Prostate gland (tissue), 2 donors: ENCODE measurements at regions not wholly inside any gene's neighbourhood (a gene's known extent, or its start where the extent isn't known, plus 50 kb on each side); places are given as distances from the start of the nearest gene placed in this dataset.

Source experiments
- CTCF ChIP-seq, 4 experiments: fragments of 200-600 bp in 2 of 4; fragments of 450-650 bp in 2 of 4; sonication (generic) in 2 of 4; IDR thresholded peaks; 1 replicate in 3 of 4; 2 replicates in 1 of 4; pipeline ENCODE4 v1.5.1; 2016 to 2019; ENCODE audit warnings: antibody characterized with exemption in 4 of 4, mild to moderate bottlenecking in 2 of 4, moderate library complexity in 2 of 4
- POLR2AphosphoS5 ChIP-seq: sonication (generic); formaldehyde crosslinking; IDR thresholded peaks from one replicate; pipeline ENCODE4 v1.6.1; 2017; ENCODE audit warnings: antibody characterized with exemption

- TF ChIP-seq CTCF (IDR thresholded peaks at IDR 0.05) (no peak), POLR2AphosphoS5 (no peak)
Measured at GRCh38 chr19:20431826-20432225, 133.8 kb downstream of the ZNF737 start.
